Left hindlimb (tissue), 1 donor: ENCODE measurements at regions not wholly inside any gene's neighbourhood (a gene's known extent, or its start where the extent isn't known, plus 50 kb on each side); places are given as distances from the start of the nearest gene placed in this dataset.

Experiments used
- DNase-seq: peaks from one replicate; pipeline ENCODE4 v3.0.0-alpha.2; 2018

- no peak for DNase-seq
Measured at GRCh38 chr10:112000466-112000865, 183.1 kb downstream of the GPAM start.

GRCh38 chr10:112002206-112002605 is 181.4 kb downstream of the GPAM start:
- no peak for DNase-seq

- no peak for DNase-seq
Measured at GRCh38 chr10:112004075-112004474, 179.5 kb downstream of the GPAM start.

- DNase-seq, result no peak
Measured at GRCh38 chr10:112005044-112005443, 178.5 kb downstream of the GPAM start.

GRCh38 chr10:112006407-112006806 is 177.2 kb downstream of the GPAM start:
- DNase-seq, result no peak

- DNase-seq, result no peak
Measured at GRCh38 chr10:112006831-112007230, 176.7 kb downstream of the GPAM start.

GRCh38 chr10:112022196-112022595 is 161.4 kb downstream of the GPAM start:
- no peak for DNase-seq

- DNase-seq, result no peak
Measured at GRCh38 chr10:112024079-112024478, 159.5 kb downstream of the GPAM start.

- DNase-seq, result no peak
Measured at GRCh38 chr10:112025228-112025627, 158.3 kb downstream of the GPAM start.

GRCh38 chr10:112026438-112026837 is 157.1 kb downstream of the GPAM start:
- DNase-seq, result no peak

GRCh38 chr10:112027731-112028280 is 155.8 kb downstream of the GPAM start:
- DNase-seq, result no peak

GRCh38 chr10:112030431-112030830 is 153.1 kb downstream of the GPAM start:
- no peak for DNase-seq

GRCh38 chr10:112039823-112040222 is 143.7 kb downstream of the GPAM start:
- DNase-seq, result no peak

- no peak for DNase-seq
Measured at GRCh38 chr10:112040696-112041095, 142.9 kb downstream of the GPAM start.

- no peak for DNase-seq
Measured at GRCh38 chr10:112045938-112046337, 137.6 kb downstream of the GPAM start.

GRCh38 chr10:112047674-112048073 is 135.9 kb downstream of the GPAM start:
- no peak for DNase-seq

GRCh38 chr10:112052166-112052565 is 131.4 kb downstream of the GPAM start:
- no peak for DNase-seq

GRCh38 chr10:112053895-112054294 is 129.7 kb downstream of the GPAM start:
- no peak for DNase-seq

GRCh38 chr10:112054516-112054915 is 129.0 kb downstream of the GPAM start:
- DNase-seq, result no peak

- DNase-seq, result no peak
Measured at GRCh38 chr10:112057072-112057471, 126.5 kb downstream of the GPAM start.

GRCh38 chr10:112059220-112059619 is 124.3 kb downstream of the GPAM start:
- no peak for DNase-seq

GRCh38 chr10:112071596-112072133 is 111.9 kb downstream of the GPAM start:
- DNase-seq, result no peak

- no peak for DNase-seq
Measured at GRCh38 chr10:112078003-112078402, 105.6 kb downstream of the GPAM start.

GRCh38 chr10:112080231-112080630 is 103.3 kb downstream of the GPAM start:
- DNase-seq, result no peak

- DNase-seq, result no peak
Measured at GRCh38 chr10:112082120-112082519, 101.4 kb downstream of the GPAM start.
